ENCODE measurements at regions not wholly inside any gene's neighbourhood (a gene's known extent, or its start where the extent isn't known, plus 50 kb on each side); places are given as distances from the start of the nearest gene placed in this dataset.

DNA sequence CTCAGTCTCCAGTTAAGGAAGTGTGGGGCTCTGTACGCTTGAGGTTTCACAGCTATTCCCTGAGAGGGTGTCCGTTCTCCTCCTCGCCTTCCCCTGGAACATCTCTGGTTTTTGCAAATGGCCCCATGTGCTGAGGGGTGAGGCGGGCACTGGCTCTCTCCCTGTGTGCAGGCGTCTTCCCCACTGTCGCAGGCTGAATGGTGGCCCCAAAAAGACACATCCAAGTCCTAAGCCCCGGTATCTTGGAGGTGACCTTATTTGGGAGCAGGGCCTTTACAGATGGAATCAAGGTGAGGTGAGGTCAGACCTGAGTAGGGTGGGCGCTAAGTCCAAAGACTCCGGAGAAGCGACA lies 98.0 kb upstream of the TMPRSS2 start:
- Histone ChIP-seq H3K79me2 (ENCODE audit: control insufficient read depth, insufficient read depth, low read length) (no peaks in the 10 kb centered on the region), H4K20me1 (ENCODE audit: control insufficient read depth, insufficient read depth, low read length, poor library complexity, severe bottlenecking) (no peaks in the 10 kb centered on the region), H3K27ac (ENCODE audit: low read length in 2 of 2) (no peak overlapping the region), H3K4me2 (replicated peaks; ENCODE audit: low read depth, low read length, poor library complexity, severe bottlenecking) (no peak overlapping the region), H2AFZ (ENCODE audit: insufficient read depth, low read depth, low read length, poor library complexity, severe bottlenecking) (no peak overlapping the region), H3K27me3 (replicated peaks in 1 of 4; ENCODE audit: control extremely low read depth in 1 of 4, control insufficient read depth in 3 of 4, insufficient read depth in 4 of 4, low read length in 3 of 4) (peaks cover 0 to 11% (median 0%) of the 10 kb centered on the region in 4 experiments), H3K9ac (ENCODE audit: low read length) (no peak overlapping the region), H3K9me3 (ENCODE audit: control extremely low read depth in 1 of 3, control insufficient read depth in 2 of 3, insufficient read depth in 1 of 3, low read length in 2 of 3) (peaks cover 0 to 6% (median 0%) of the 10 kb centered on the region in 3 donors), H3K4me1 (ENCODE audit: control insufficient read depth in 2 of 2, insufficient read depth in 2 of 2, low read length in 2 of 2) (no peaks in the 10 kb centered on the region), H3K36me3 (replicated peaks in 1 of 2; ENCODE audit: control extremely low read depth in 1 of 2, control insufficient read depth in 1 of 2, extremely low read depth in 1 of 2, insufficient read depth in 2 of 2, low read length in 1 of 2) (no peaks in the 10 kb centered on the region), H3K4me3 (ENCODE audit: control extremely low read depth in 1 of 5, extremely low read depth in 1 of 5, insufficient read depth in 1 of 5, low read depth in 2 of 5, low read length in 4 of 5) (no peak overlapping the region)
- DNase-seq (no peak), ATAC-seq (ENCODE audit: low read depth) (no peak)
- 97% methylated on average over 10 of the region's 10 CpGs for WGBS (ENCODE audit: insufficient coverage)
- intact Hi-C loops (cut with micrococcal nuclease): no loop called here
- no peak overlapping the region for H3K4me3 Mint-ChIP-seq
- no peaks in the 10 kb centered on the region for H3K4me1 Mint-ChIP-seq
- POLR2A ChIA-PET: no interaction called here
- H3K27me3 Mint-ChIP-seq: peaks cover 41% of the 10 kb centered on the region
- no peak overlapping the region for H3K27ac Mint-ChIP-seq
- CTCF ChIA-PET: no interaction called here
- H3K9me3 Mint-ChIP-seq (ENCODE audit: insufficient read depth): no peaks in the 10 kb centered on the region
- TF ChIP-seq EZH2 (IDR thresholded peaks at IDR 0.05; ENCODE audit: borderline replicate concordance, insufficient read depth, low read depth, low read length, poor library complexity, severe bottlenecking): no peak
- TF ChIP-seq, protein P1, sequence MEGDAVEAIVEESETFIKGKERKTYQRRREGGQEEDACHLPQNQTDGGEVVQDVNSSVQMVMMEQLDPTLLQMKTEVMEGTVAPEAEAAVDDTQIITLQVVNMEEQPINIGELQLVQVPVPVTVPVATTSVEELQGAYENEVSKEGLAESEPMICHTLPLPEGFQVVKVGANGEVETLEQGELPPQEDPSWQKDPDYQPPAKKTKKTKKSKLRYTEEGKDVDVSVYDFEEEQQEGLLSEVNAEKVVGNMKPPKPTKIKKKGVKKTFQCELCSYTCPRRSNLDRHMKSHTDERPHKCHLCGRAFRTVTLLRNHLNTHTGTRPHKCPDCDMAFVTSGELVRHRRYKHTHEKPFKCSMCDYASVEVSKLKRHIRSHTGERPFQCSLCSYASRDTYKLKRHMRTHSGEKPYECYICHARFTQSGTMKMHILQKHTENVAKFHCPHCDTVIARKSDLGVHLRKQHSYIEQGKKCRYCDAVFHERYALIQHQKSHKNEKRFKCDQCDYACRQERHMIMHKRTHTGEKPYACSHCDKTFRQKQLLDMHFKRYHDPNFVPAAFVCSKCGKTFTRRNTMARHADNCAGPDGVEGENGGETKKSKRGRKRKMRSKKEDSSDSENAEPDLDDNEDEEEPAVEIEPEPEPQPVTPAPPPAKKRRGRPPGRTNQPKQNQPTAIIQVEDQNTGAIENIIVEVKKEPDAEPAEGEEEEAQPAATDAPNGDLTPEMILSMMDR (IDR thresholded peaks at IDR 0.05): no peak

DNA sequence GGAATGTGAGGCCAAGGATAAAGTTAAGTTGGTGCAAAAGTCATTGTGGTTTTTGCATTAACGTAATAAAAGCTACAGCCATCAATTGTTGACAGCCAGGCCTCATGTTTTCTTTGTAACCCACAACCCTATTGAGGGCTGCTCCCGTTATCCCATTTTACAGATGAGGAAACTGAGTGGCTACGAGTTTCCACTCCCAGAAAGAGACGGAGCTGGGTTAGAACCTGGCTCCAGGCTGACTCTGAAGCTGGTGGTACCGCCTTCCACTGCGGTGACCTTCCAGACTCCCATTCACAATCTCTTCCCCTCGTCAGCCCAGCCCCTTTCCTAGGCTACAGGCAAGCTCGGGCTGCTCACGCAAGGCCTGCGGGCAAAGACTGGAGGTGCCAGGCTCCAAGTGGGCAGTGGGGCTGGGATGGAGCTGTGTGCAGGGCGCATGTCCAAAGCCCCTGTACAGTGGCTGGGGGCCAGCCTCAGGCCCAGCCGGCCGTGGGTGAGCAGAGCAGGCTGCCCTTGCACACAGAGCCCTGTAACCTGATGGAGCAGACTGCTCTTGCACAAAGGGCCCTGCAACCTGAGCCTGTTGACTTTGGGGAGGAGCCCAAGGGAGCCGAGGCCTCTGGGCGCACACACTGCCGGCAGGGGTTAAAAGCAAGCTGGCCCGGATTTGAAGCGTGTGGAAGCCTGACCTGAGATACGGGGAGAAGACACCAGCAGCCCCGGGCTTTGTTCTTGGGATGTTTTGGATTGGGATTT lies 97.4 kb upstream of the TMPRSS2 start:
- ChIA-PET CTCF (no interaction called here), POLR2A (no interaction called here)
- no peak overlapping the region for H3K27ac ChIP-seq (ENCODE audit: low read length in 2 of 2)
- WGBS (ENCODE audit: insufficient coverage): 93% methylated on average over 19 of the region's 20 CpGs
- H2AFZ ChIP-seq (ENCODE audit: insufficient read depth, low read depth, low read length, poor library complexity, severe bottlenecking): no peak overlapping the region
- no peaks in the 10 kb centered on the region for H3K9me3 Mint-ChIP-seq (ENCODE audit: insufficient read depth)
- H3K79me2 ChIP-seq (ENCODE audit: control insufficient read depth, insufficient read depth, low read length): no peaks in the 10 kb centered on the region
- DNase-seq (no peak), ATAC-seq (ENCODE audit: low read depth) (no peak)
- peaks cover 0 to 7% (median 0%) of the 10 kb centered on the region in 3 donors for H3K9me3 ChIP-seq (ENCODE audit: control extremely low read depth in 1 of 3, control insufficient read depth in 2 of 3, insufficient read depth in 1 of 3, low read length in 2 of 3)
- no peak overlapping the region for H3K9ac ChIP-seq (ENCODE audit: low read length)
- no peak overlapping the region for H3K4me3 ChIP-seq (ENCODE audit: control extremely low read depth in 1 of 5, extremely low read depth in 1 of 5, insufficient read depth in 1 of 5, low read depth in 2 of 5, low read length in 4 of 5)
- no peaks in the 10 kb centered on the region for H3K4me1 Mint-ChIP-seq
- no peaks in the 10 kb centered on the region for H4K20me1 ChIP-seq (ENCODE audit: control insufficient read depth, insufficient read depth, low read length, poor library complexity, severe bottlenecking)
- intact Hi-C loops (cut with micrococcal nuclease): no loop called here
- H3K36me3 ChIP-seq (replicated peaks in 1 of 2; ENCODE audit: control extremely low read depth in 1 of 2, control insufficient read depth in 1 of 2, extremely low read depth in 1 of 2, insufficient read depth in 2 of 2, low read length in 1 of 2): no peaks in the 10 kb centered on the region
- H3K4me2 ChIP-seq (replicated peaks; ENCODE audit: low read depth, low read length, poor library complexity, severe bottlenecking): no peak overlapping the region
- H3K27ac Mint-ChIP-seq: no peak overlapping the region
- peaks cover 40% of the 10 kb centered on the region for H3K27me3 Mint-ChIP-seq
- TF ChIP-seq EZH2 (IDR thresholded peaks at IDR 0.05; ENCODE audit: borderline replicate concordance, insufficient read depth, low read depth, low read length, poor library complexity, severe bottlenecking): no peak
- TF ChIP-seq, protein P1 (IDR thresholded peaks at IDR 0.05): no peak
- H3K4me1 ChIP-seq (ENCODE audit: control insufficient read depth in 2 of 2, insufficient read depth in 2 of 2, low read length in 2 of 2): no peaks in the 10 kb centered on the region
- H3K27me3 ChIP-seq (replicated peaks in 1 of 4; ENCODE audit: control extremely low read depth in 1 of 4, control insufficient read depth in 3 of 4, insufficient read depth in 4 of 4, low read length in 3 of 4): peaks cover 0 to 8% (median 0%) of the 10 kb centered on the region in 4 experiments
- no peak overlapping the region for H3K4me3 Mint-ChIP-seq
